Left cardiac atrium (tissue), 4 donors: ENCODE measurements at regions not wholly inside any gene's neighbourhood (a gene's known extent, or its start where the extent isn't known, plus 50 kb on each side); places are given as distances from the start of the nearest gene placed in this dataset.
"Not testable (repeated sequence)": the region's sequence is repeated elsewhere in the genome, so short reads cannot be mapped to it uniquely, and the experiment has no call there.

ENCODE experiments used
- ATAC-seq, 2 donors: fragments of 200-7000 bp; cut with Tn5 transposase; one replicate each; pipeline ENCODE4 v1.9.1; 2020; ENCODE audit warnings: mild to moderate bottlenecking in 2 of 2, moderate library complexity in 2 of 2
- DNase-seq: peaks from one replicate; pipeline ENCODE4 v3.0.0-alpha.2; 2020
- intact Hi-C, 2 donors: fragments of 100-400 bp; cut with DNase I; formaldehyde crosslinking; loops; one replicate each; pipeline versions ENCODE4 v1.14.1 to v1.15.1; 2022 to 2023
- donor health status: DM: no; HTN: yes; CAD: no.
- donor health status: DM: no; HTN: yes; CAD: no; lungs with severe emphysema.
- donor health status: DM: yes; HTN: yes; CAD: no.
- donor health status: Dilated cardiomyopathy.

DNA sequence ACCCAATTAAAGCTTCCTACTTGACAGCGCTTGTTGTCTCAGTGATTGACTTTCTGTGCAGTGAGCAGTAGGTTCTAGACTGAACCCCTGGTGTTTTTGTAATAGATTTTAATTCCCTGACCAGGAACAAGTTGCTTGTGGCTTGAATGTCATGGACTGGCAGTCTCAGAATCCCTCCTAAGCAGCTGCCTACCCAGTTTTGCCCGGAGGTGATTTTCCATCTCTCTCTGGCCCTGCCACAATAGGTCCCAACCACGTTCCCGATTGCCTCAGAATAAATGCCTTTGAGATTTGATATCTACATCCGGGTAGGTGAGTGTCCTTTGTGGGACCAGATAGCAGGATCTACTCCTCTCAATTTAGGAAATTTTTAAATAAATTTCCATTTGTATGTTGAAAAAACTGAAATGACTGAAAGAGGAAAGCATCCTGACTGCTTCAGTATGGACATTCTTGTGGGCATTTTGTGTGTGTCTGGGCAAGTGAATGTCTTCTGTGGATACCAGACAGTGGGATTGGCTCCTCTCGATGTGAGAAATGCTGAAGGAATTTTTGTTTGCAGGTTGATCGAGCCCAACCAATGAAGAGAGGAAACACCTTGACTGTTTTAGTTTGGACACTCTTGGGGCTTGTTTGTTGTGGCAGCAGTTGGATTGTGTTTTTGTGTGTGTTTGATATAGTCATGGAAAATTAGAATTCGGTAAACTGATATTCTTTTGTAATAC lies 1607.4 kb downstream of the C4orf33 start:
- ATAC-seq (no peak), DNase-seq (no peak)
- intact Hi-C loops, result no loop called here

GRCh38 chr4:130705023-130705422 lies 1609.1 kb downstream of the C4orf33 start:
- intact Hi-C loops, result no loop called here
- no peak for DNase-seq
- ATAC-seq, result no peak

DNA sequence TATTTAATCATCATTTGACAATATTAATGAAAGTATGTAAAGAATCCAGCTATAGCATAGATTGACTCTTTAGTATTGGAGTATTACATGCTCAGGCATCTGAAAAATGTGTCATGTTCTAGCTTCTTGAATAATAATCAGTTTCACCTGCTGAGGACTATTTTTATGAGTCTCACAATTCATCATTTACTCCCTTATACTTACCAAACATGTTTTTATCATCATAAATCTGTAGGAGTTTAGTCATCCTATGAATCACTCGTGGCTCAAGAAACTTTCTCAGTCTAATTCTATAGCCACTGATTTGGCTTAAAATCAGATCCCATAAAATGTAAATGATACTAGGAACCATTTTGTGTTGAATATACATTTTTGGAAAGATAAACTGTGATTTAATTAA lies 1616.1 kb downstream of the C4orf33 start:
- DNase-seq (no peak), ATAC-seq (no peak)
- intact Hi-C loops, result no loop called here

DNA sequence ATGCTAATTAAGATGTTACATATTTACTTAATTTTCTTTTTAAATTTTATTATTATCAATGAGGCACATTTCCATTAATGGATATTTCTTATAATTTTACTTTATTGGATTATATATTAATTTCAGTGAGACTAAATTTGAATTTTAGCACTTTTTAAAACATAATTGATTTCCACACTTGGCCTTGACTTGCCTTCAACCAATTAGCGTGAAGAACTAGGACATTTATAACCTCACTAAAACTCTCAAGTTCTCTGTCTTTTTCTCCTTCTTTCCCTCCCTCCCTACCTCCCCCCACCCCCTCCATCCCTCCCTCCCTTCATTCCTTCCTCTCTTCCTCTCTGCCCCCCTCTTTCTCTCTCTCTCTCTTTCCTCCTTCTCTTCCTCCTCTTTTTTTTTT lies 1618.1 kb downstream of the C4orf33 start:
- intact Hi-C loops, result no loop called here
- DNase-seq (no peak), ATAC-seq (no peak)

DNA sequence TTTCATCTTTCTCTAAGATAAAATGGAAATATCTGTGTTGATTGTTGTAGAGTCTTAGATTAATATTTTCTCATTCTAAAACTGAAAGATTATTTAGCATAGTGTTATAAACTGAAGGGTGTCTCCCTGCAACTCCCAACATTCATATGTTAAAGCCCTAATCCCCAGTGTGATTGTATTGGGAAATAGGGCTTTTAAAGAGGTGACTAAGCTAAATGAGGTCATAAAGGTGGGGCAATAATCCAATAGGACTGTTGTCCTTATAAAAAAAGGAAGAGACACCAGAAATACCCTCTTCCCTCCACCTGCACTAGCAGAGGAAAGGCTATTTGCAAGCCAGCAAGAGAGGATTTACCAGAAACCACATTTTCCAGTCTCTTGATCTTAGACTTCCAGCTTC lies 1626.4 kb downstream of the C4orf33 start:
- intact Hi-C loops, result no loop called here
- ATAC-seq (no peak), DNase-seq (no peak)

DNA sequence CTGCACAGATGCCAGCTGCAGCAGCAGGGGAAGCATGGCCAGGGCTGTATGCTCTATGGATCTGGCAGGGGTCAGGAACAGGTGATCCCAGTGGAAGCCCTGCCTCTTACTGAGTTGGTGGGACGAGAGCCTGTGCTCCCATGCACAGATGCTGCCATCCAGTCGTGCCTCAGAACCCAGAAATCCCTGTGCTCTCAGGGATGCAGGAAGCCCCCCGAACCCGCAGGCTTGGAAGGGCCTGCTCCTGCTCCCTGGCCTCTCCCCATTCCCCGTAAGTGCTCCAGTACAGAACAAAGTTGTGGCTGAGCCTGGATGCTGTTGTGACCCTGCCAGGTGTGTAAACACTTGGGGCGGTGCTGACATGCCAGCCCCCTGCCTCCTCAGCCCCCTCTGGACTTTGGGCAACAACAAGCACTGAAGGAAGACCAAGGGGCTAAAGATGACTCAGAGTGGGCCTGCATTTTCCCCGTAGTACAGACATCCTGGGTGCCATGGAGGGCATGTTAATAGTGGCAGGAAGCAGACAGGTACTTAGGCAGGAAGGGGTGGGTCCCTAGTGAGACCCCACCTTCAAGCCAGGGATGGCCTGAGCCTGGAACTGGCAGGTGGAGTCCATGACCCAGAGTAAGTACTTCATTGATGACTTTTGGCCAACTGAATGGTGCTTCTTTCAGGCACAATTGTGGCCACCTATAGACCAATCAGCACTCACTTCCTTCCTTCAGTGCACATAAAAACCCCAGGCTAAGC lies 1640.7 kb downstream of the C4orf33 start:
- no peak for DNase-seq
- intact Hi-C loops, result no loop called here
- no peak for ATAC-seq

DNA sequence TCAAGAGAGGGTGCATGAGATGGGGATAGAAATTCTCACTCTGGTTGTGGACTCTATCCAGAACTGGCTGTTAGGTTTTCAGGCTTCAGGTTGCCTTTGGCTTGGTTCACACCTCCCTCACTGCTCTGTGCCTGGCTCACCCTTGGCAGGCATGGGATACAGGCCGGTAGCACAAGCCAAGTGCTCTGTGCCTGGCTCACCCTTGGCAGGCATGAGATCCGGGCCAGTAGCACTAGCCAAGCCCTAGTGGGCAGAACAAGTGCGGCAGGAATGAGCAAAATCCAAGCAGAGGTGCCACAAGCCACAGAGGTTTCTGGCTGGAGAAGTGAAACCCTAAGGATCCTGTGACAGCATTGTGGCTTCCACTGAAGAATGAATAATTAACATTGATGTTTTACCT lies 1642.3 kb downstream of the C4orf33 start:
- ATAC-seq, result peak in 1 of 2 donors; percentile 71
- DNase-seq, result no peak
- intact Hi-C loops, result no loop called here

DNA sequence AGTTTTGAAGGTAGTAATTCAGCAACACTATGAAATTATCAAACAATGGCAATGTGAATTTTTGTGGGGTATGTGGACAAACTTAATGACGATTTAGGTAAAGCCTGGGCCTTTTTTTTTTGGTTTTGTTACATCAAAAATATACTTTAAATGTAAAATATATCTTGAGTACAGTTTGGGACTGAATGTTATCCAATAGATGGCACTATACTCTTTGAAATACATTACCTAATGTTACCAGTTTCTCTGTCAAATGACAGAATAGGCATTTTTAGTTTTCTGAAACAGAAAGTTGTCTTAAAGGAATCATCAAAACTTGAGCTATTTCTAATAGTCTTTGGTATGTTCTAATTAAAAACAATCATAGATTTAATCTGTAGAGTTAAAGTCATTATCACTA lies 1651.9 kb downstream of the C4orf33 start:
- ATAC-seq, result no peak
- DNase-seq, result no peak
- intact Hi-C loops, result no loop called here

DNA sequence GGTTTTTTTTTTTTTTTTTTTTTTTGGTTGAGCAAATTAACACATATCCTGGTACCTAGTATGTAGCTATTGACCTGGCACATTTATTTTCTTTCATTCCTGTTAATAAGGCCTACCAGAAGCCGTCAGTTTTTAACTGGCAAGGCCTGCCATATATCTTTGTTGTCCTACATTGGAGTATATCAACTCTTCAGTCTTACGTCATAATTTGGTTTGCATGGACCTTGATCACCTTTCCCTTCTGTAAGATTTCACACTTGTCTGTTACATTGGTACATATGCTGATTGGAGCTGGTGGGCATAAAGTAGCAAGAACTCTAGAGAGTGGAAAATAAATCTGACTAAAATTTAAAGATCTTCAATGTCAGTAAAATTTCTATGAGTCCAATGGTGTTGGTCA lies 1658.0 kb downstream of the C4orf33 start:
- intact Hi-C loops, result no loop called here
- ATAC-seq, result no peak
- no peak for DNase-seq

DNA sequence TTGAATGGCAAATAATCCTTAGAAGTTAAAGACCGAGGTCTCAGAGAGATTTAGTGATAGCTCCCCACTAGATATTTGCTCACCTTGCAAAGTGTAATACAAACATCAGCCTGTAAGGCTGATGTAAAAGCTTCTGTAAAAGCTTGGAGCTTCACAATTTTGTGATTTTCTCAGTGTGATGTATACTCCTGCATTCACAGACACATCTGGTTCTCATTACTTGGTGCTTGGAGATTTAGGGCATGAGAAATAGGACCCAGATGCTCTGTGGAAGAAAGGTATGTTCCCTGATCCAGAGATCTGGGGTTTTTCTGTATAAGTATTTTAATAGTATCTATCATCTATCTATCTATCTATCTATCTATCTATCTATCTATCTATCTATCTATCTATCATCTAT lies 1664.3 kb downstream of the C4orf33 start:
- intact Hi-C loops, result no loop called here
- ATAC-seq, result no peak

GRCh38 chr4:130767384-130767783 lies 1671.4 kb downstream of the C4orf33 start:
- intact Hi-C loops, ATAC-seq, DNase-seq: not testable (repeated sequence)

More for the DNA sequence above, 1664.3 kb downstream of the C4orf33 start:
- DNase-seq, result no peak

GRCh38 chr4:130772966-130773365 lies 1677.0 kb downstream of the C4orf33 start:
- intact Hi-C loops, DNase-seq, ATAC-seq: not testable (repeated sequence)

DNA sequence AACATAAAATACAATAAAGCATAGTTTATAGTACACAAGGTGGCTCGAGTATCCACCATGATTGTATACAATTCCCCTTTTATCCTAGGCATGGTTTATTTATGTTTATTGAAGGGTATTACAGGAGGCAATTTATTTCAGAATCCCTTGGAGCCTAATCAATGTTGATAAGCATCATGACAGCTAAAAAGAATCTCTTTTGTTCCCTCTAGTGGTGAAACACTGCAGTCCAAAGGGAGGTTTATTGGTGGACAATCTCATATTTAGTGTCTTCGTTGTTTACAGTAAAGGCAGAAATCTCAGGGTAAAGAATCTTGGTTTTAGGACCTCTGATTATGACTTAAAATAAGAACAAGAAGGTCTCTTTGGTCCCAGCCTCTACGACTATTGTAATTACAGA lies 1712.5 kb downstream of the C4orf33 start:
- intact Hi-C loops, result no loop called here
- ATAC-seq (no peak), DNase-seq (no peak)

GRCh38 chr4:130812117-130812765 lies 1716.3 kb downstream of the C4orf33 start:
- peak in 1 of 2 donors; percentile 22 for ATAC-seq
- DNase-seq, result no peak
- intact Hi-C loops, result no loop called here

DNA sequence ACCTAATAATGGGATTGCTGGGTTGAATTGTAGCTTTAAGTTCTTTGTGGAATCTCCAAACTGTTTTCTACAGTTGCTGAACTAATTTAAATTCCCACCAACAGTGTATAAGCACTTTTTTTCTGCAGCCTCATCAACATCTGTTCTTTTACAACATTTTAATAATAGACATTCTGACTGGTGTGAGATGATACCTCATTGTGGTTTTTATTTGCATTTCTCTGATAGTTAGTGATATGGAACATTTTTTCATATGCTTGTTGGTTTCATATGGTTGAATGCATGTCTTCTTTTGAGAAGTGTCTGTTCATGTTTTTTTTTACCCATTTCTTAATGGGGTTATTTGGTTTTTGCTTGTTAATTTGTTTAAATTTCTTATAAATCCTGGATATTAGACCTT lies 1718.9 kb downstream of the C4orf33 start:
- intact Hi-C loops, result no loop called here
- ATAC-seq (no peak), DNase-seq (no peak)

- intact Hi-C loops, result no loop called here
- no peak for ATAC-seq
- no peak for DNase-seq
Observed at GRCh38 chr4:130820448-130820847, 1724.5 kb downstream of the C4orf33 start.

DNA sequence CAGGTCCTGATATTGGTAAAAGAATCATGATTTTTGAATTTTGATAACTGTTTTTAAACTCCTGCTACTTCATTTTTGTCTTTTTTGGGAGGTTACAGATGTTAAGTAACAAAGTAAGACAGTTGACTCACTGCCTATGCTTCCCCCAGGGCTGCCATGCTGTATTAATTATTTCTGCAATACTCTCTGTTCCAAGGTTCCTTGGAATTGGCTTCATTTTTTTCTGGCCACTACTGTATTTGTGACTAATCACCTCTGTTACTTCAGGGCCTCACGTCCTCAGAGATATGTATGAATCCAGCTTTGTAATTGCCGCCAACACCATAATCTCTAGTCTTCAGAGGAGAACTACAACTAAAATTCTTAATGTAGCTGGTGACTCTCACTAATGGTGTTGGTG lies 1729.3 kb downstream of the C4orf33 start:
- DNase-seq (no peak), ATAC-seq (peak in 1 of 2 donors; percentile 72)
- intact Hi-C loops, result no loop called here

DNA sequence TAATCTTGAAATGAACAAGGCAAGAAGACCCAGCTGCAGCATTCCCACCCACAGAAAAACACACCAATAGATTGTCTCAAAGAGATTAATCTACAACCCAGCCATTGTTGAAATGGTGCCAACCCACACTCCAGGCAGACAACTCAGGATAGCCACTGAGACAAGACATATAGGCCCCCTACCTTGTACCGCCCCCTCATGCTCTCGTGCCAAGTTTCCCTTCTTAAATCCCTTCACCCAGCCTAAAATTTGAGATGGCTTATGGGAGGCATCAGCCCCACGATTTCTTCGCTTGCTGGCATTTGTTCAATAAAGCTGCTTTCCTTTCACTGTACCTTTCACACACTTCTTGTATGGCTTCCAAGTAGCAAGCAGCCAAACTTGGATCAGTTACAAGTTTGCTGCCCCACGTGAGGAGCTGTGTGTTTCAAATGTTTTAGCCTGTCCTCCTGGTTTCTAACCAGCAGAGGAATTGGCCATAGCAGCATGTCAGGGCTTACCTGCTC lies 1754.1 kb downstream of the C4orf33 start:
- intact Hi-C loops, result no loop called here
- DNase-seq (no peak), ATAC-seq (no peak)

DNA sequence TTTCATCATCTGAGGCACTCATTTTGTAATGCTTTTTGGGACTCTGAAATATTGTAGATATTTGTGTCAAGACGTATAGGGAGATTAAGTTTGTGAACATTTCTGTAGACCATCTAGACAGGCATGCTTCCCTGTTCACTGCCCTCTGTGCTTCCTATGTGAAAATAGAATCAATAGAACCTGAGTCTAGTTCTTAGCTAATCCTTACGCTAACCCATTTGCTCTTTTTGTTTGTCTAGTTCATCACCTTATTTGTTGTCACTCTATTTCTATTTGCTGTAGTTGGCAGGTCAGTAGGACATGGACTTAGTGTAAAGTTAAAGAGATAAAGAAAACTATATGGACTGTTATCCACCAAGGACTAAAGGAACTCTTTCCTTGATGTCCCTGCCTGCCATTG lies 1755.2 kb downstream of the C4orf33 start:
- ATAC-seq (no peak), DNase-seq (no peak)
- intact Hi-C loops, result no loop called here

- intact Hi-C loops, result no loop called here
- ATAC-seq (peak in 1 of 2 donors; percentile 50), DNase-seq (no peak)
Observed at GRCh38 chr4:130851932-130852331, 1756.0 kb downstream of the C4orf33 start.
